Mammary epithelial cell (primary cell): ENCODE measurements at regions not wholly inside any gene's neighbourhood (a gene's known extent, or its start where the extent isn't known, plus 50 kb on each side); places are given as distances from the start of the nearest gene placed in this dataset.

ENCODE experiments used
- EZH2 ChIP-seq: IDR thresholded peaks from 2 replicates; pipeline ENCODE4 v1.6.1; 2012; ENCODE audit warnings: low read length, inconsistent platforms, borderline replicate concordance
- TF ChIP-seq, protein P1 (sequence below), 2 donors: IDR thresholded peaks in 1 of 2; conservative IDR thresholded peaks in 1 of 2; 2 replicates each; pipeline ENCODE4 v1.5.1; 2011 to 2012; ENCODE audit warnings: inconsistent platforms in 2 of 2, low read length in 2 of 2, mild to moderate bottlenecking in 2 of 2, control low read depth in 1 of 2, low read depth in 1 of 2; ENCODE audit not compliant: insufficient read depth in 1 of 2; ENCODE audit errors: extremely low read depth in 1 of 2

GRCh38 chr4:96189761-96190160 is 349.9 kb downstream of the PDHA2 start:
- TF ChIP-seq EZH2 = no peak
- TF ChIP-seq, protein P1, sequence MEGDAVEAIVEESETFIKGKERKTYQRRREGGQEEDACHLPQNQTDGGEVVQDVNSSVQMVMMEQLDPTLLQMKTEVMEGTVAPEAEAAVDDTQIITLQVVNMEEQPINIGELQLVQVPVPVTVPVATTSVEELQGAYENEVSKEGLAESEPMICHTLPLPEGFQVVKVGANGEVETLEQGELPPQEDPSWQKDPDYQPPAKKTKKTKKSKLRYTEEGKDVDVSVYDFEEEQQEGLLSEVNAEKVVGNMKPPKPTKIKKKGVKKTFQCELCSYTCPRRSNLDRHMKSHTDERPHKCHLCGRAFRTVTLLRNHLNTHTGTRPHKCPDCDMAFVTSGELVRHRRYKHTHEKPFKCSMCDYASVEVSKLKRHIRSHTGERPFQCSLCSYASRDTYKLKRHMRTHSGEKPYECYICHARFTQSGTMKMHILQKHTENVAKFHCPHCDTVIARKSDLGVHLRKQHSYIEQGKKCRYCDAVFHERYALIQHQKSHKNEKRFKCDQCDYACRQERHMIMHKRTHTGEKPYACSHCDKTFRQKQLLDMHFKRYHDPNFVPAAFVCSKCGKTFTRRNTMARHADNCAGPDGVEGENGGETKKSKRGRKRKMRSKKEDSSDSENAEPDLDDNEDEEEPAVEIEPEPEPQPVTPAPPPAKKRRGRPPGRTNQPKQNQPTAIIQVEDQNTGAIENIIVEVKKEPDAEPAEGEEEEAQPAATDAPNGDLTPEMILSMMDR (conservative IDR thresholded peaks at IDR 0.05 in 1 of 2, IDR thresholded peaks at IDR 0.05 in 1 of 2; ENCODE audit: extremely low read depth in 1 of 2, insufficient read depth in 1 of 2, low read depth in 1 of 2, low read length in 2 of 2) = no peak
